ENCODE measurements at regions not wholly inside any gene's neighbourhood (a gene's known extent, or its start where the extent isn't known, plus 50 kb on each side); places are given as distances from the start of the nearest gene placed in this dataset.

- TF ChIP-seq FOXC1 (CRISPR knock-in tag; IDR thresholded peaks at IDR 0.05; ENCODE audit: borderline replicate concordance) (peak; percentile 68; the same call in 1 of the 2 replicates), XRCC5 (optimal IDR thresholded peaks at IDR 0.05; ENCODE audit: low read length) (peak; percentile 81), TCF7L2 (IDR thresholded peaks at IDR 0.05; ENCODE audit: low read depth, low read length) (no peak), GATAD1 (CRISPR knock-in tag; IDR thresholded peaks at IDR 0.05) (peak; percentile 79), MYNN (CRISPR knock-in tag; IDR thresholded peaks at IDR 0.05; ENCODE audit: low read depth) (0 out of 2 replicates have a peak, but pooled peaks have one; percentile 84), BHLHE40 (IDR thresholded peaks at IDR 0.05; ENCODE audit: low read length) (no peak), CC2D1A (CRISPR knock-in tag; IDR thresholded peaks at IDR 0.05) (0 out of 2 replicates have a peak, but pooled peaks have one; percentile 83), CENPX (CRISPR knock-in tag; IDR thresholded peaks at IDR 0.05) (no peak), ZNF557 (CRISPR knock-in tag; IDR thresholded peaks at IDR 0.05) (peak; percentile 99), ZSCAN12 (CRISPR knock-in tag; IDR thresholded peaks at IDR 0.05) (peak; percentile 92), ZNF737 (CRISPR knock-in tag; IDR thresholded peaks at IDR 0.05; ENCODE audit: borderline replicate concordance) (no peak), E2F2 (CRISPR knock-in tag; IDR thresholded peaks at IDR 0.05; ENCODE audit: borderline replicate concordance) (peak; percentile 86; the same call in 1 of the 2 replicates), MTF2 (CRISPR knock-in tag; IDR thresholded peaks at IDR 0.05; ENCODE audit: borderline replicate concordance) (no peak), ZNF121 (CRISPR knock-in tag; IDR thresholded peaks at IDR 0.05) (no peak), ZNF7 (CRISPR knock-in tag; IDR thresholded peaks at IDR 0.05) (0 out of 2 replicates have a peak, but pooled peaks have one; percentile 38), TCF7 (IDR thresholded peaks at IDR 0.05; ENCODE audit: low read depth) (no peak), ZSCAN9 (CRISPR knock-in tag; IDR thresholded peaks at IDR 0.05; ENCODE audit: borderline replicate concordance) (peak; percentile 100), POLR2A (IDR thresholded peaks at IDR 0.05; ENCODE audit: insufficient read depth in 1 of 2, low read depth in 2 of 2, low read length in 2 of 2) (no peak), ZNF644 (CRISPR knock-in tag; IDR thresholded peaks at IDR 0.05; ENCODE audit: low read depth) (peak; percentile 91), ZBTB38 (CRISPR knock-in tag; IDR thresholded peaks at IDR 0.05) (no peak), GZF1 (CRISPR knock-in tag; IDR thresholded peaks at IDR 0.05) (0 out of 2 replicates have a peak, but pooled peaks have one; percentile 62), KLF13 (CRISPR knock-in tag; IDR thresholded peaks at IDR 0.05) (no peak), TP53 (CRISPR knock-in tag; conservative IDR thresholded peaks at IDR 0.05) (peak; percentile 86; the same call in 1 of the 2 replicates), ZUFSP (CRISPR knock-in tag; IDR thresholded peaks at IDR 0.05; ENCODE audit: borderline replicate concordance) (no peak), NFE2 (CRISPR knock-in tag; IDR thresholded peaks at IDR 0.05) (peak; percentile 68), ZFP36L1 (CRISPR knock-in tag; IDR thresholded peaks at IDR 0.05) (0 out of 2 replicates have a peak, but pooled peaks have one; percentile 68), ZBTB43 (CRISPR knock-in tag; conservative IDR thresholded peaks at IDR 0.05) (peak; percentile 95)
- TF ChIP-seq, protein P1, sequence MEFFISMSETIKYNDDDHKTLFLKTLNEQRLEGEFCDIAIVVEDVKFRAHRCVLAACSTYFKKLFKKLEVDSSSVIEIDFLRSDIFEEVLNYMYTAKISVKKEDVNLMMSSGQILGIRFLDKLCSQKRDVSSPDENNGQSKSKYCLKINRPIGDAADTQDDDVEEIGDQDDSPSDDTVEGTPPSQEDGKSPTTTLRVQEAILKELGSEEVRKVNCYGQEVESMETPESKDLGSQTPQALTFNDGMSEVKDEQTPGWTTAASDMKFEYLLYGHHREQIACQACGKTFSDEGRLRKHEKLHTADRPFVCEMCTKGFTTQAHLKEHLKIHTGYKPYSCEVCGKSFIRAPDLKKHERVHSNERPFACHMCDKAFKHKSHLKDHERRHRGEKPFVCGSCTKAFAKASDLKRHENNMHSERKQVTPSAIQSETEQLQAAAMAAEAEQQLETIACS (CRISPR knock-in tag; IDR thresholded peaks at IDR 0.05): no peak
These were observed 304.4 kb downstream of the PREX1 start (continued) for GRCh38 chr20:48523191-48523995.
